ENCODE measurements at regions not wholly inside any gene's neighbourhood (a gene's known extent, or its start where the extent isn't known, plus 50 kb on each side); places are given as distances from the start of the nearest gene placed in this dataset.

DNA sequence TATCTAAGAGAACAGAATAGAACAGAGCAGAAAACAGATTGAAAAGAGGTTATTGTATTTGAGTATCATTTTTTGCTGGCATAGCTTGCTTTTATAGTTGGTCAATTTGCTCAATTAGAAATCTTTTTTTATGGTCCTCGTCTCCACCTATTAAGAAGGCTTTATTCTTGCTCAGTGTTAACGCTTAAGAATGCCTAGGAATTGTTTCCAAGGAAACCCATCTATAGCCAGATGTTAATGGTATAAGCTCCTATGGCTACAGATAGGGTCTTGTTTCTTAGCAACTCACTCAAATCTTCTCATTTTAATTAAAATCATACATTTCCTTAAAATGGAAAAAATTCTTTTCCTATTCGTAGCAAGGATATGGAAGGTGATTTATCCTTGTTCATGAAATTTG, 392.3 kb downstream of the TMEM135 start:
- H3K27ac ChIP-seq (ENCODE audit: insufficient read depth in 1 of 2, low read depth in 1 of 2, low read length in 2 of 2, poor library complexity in 1 of 2, severe bottlenecking in 2 of 2) = no peak overlapping the region
- H3K4me3 ChIP-seq (ENCODE audit: control insufficient read depth in 1 of 7, extremely low read depth in 1 of 7, insufficient read depth in 4 of 7, low read depth in 2 of 7, low read length in 6 of 7) = no peak overlapping the region
- ChIA-PET CTCF (interaction anchor here (1.0 to 1.8 kb wide), 3 partner anchors 9 to 11 kb away, joined by 3 to 5 read pairs (median 4); no protein-coding TSS in a partner anchor), POLR2A (interaction anchor here (0.6 kb wide), 1 partner anchor 676 kb away, joined by 3 read pairs; no protein-coding TSS in a partner anchor)
- no peaks in the 10 kb centered on the region for H3K4me1 ChIP-seq (ENCODE audit: control extremely low read depth in 1 of 4, control insufficient read depth in 4 of 4, insufficient read depth in 4 of 4, low read length in 3 of 4)
- H3K36me3 ChIP-seq (ENCODE audit: control insufficient read depth in 4 of 4, insufficient read depth in 4 of 4, low read length in 3 of 4) = no peaks in the 10 kb centered on the region
- no peaks in the 10 kb centered on the region for H3K27me3 ChIP-seq (replicated peaks in 2 of 5; ENCODE audit: control insufficient read depth in 4 of 5, insufficient read depth in 5 of 5, low read length in 4 of 5)
- no peaks in the 10 kb centered on the region for H3K9me3 ChIP-seq (ENCODE audit: control extremely low read depth in 1 of 5, control insufficient read depth in 4 of 5, insufficient read depth in 2 of 5, low read depth in 1 of 5, low read length in 4 of 5)
- 87% methylated on average over 2 of the region's 3 CpGs for WGBS (ENCODE audit: insufficient coverage)
- no peak for DNase-seq

DNA sequence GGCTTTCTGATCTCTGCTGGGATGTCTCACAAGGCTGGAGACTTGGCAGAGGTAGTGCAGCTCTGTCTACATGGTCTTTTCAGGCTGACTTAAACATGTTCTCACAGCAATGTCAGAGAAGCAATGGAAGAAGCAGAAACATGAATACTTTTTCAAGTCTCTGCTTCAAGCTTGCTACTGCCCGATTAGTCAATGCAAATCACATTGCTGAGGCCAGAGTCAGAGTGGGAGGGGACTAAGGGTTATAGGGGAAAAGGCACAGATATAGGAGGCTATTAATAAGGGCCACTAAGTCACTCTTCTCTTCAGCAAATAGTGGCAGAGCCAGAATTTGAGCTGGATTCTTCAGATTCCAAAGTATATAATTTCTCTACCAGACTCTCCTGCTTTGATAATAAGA, 390.5 kb downstream of the TMEM135 start:
- Histone ChIP-seq H3K27ac (ENCODE audit: insufficient read depth in 1 of 2, low read depth in 1 of 2, low read length in 2 of 2, poor library complexity in 1 of 2, severe bottlenecking in 2 of 2) (no peak overlapping the region), H3K9me3 (ENCODE audit: control extremely low read depth in 1 of 5, control insufficient read depth in 4 of 5, insufficient read depth in 2 of 5, low read depth in 1 of 5, low read length in 4 of 5) (no peaks in the 10 kb centered on the region), H3K27me3 (replicated peaks in 2 of 5; ENCODE audit: control insufficient read depth in 4 of 5, insufficient read depth in 5 of 5, low read length in 4 of 5) (no peaks in the 10 kb centered on the region), H3K36me3 (ENCODE audit: control insufficient read depth in 4 of 4, insufficient read depth in 4 of 4, low read length in 3 of 4) (no peaks in the 10 kb centered on the region), H3K4me1 (ENCODE audit: control extremely low read depth in 1 of 4, control insufficient read depth in 4 of 4, insufficient read depth in 4 of 4, low read length in 3 of 4) (no peaks in the 10 kb centered on the region), H3K4me3 (ENCODE audit: control insufficient read depth in 1 of 7, extremely low read depth in 1 of 7, insufficient read depth in 4 of 7, low read depth in 2 of 7, low read length in 6 of 7) (no peak overlapping the region)
- no CpG with 5 or more reads among the region's 1 CpG for WGBS (ENCODE audit: insufficient coverage)
- DNase-seq = no peak
- POLR2A ChIA-PET = no interaction called here
- CTCF ChIA-PET = interaction anchor here (0.5 to 1.0 kb wide), 3 partner anchors 8 to 189 kb away, joined by 3 read pairs; no protein-coding TSS in a partner anchor

DNA sequence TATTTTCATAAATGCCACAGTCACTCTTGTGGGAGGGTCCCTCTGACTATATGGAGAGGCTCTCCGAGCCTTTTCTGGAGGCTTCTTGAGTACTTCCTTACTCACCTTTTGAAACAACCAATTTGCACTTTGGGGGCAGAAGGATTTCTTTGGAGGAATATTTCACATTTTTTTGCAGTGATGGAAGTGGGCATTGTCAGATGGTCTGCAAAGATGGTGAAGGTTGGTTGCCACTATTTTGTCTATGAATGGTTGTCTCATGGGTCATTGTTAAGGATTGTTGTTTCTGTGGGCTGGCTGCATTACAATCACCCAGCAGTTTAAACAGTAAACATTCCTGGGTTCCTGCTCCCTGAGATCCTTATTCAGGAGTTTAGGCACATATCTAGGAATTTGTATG, 388.2 kb downstream of the TMEM135 start:
- 100% methylated on average over 1 of the region's 1 CpG for WGBS (ENCODE audit: insufficient coverage)
- ChIA-PET POLR2A (no interaction called here), CTCF (no interaction called here)
- Histone ChIP-seq H3K9me3 (ENCODE audit: control extremely low read depth in 1 of 5, control insufficient read depth in 4 of 5, insufficient read depth in 2 of 5, low read depth in 1 of 5, low read length in 4 of 5) (no peaks in the 10 kb centered on the region), H3K27ac (ENCODE audit: insufficient read depth in 1 of 2, low read depth in 1 of 2, low read length in 2 of 2, poor library complexity in 1 of 2, severe bottlenecking in 2 of 2) (no peak overlapping the region), H3K4me1 (ENCODE audit: control extremely low read depth in 1 of 4, control insufficient read depth in 4 of 4, insufficient read depth in 4 of 4, low read length in 3 of 4) (no peaks in the 10 kb centered on the region), H3K4me3 (ENCODE audit: control insufficient read depth in 1 of 7, extremely low read depth in 1 of 7, insufficient read depth in 4 of 7, low read depth in 2 of 7, low read length in 6 of 7) (no peak overlapping the region), H3K27me3 (replicated peaks in 2 of 5; ENCODE audit: control insufficient read depth in 4 of 5, insufficient read depth in 5 of 5, low read length in 4 of 5) (no peaks in the 10 kb centered on the region), H3K36me3 (ENCODE audit: control insufficient read depth in 4 of 4, insufficient read depth in 4 of 4, low read length in 3 of 4) (no peaks in the 10 kb centered on the region)
- DNase-seq = no peak

DNA sequence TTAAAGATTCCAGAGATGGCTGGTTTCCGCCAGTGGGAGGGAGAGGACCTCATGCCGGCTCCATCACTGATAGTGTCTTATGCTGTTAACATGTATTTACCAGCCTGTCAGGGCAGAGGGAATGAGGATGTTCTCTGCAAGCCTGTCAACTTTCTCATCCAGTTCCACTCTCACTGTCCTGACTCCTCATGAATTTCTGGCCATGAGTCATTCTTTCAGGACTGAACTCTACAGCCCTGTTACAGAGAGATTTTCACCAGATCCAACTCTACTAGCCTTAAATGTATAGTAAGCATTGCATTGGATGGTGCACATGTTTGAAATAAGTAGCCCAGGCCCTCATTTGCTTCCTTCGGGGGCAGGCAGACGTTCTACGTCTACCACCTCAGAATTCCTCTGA, 387.7 kb downstream of the TMEM135 start:
- H3K9me3 ChIP-seq (ENCODE audit: control extremely low read depth in 1 of 5, control insufficient read depth in 4 of 5, insufficient read depth in 2 of 5, low read depth in 1 of 5, low read length in 4 of 5) = no peaks in the 10 kb centered on the region
- H3K4me3 ChIP-seq (ENCODE audit: control insufficient read depth in 1 of 7, extremely low read depth in 1 of 7, insufficient read depth in 4 of 7, low read depth in 2 of 7, low read length in 6 of 7) = no peak overlapping the region
- WGBS (ENCODE audit: insufficient coverage) = 95% methylated on average over 5 of the region's 5 CpGs
- H3K27me3 ChIP-seq (replicated peaks in 2 of 5; ENCODE audit: control insufficient read depth in 4 of 5, insufficient read depth in 5 of 5, low read length in 4 of 5) = no peaks in the 10 kb centered on the region
- CTCF ChIA-PET = interaction anchor here (1.2 to 5.4 kb wide), 2 partner anchors 13 to 486 kb away, joined by 4 to 28 read pairs; no protein-coding TSS in a partner anchor
- no peak overlapping the region for H3K27ac ChIP-seq (ENCODE audit: insufficient read depth in 1 of 2, low read depth in 1 of 2, low read length in 2 of 2, poor library complexity in 1 of 2, severe bottlenecking in 2 of 2)
- H3K4me1 ChIP-seq (ENCODE audit: control extremely low read depth in 1 of 4, control insufficient read depth in 4 of 4, insufficient read depth in 4 of 4, low read length in 3 of 4) = no peaks in the 10 kb centered on the region
- H3K36me3 ChIP-seq (ENCODE audit: control insufficient read depth in 4 of 4, insufficient read depth in 4 of 4, low read length in 3 of 4) = no peaks in the 10 kb centered on the region
- POLR2A ChIA-PET = no interaction called here
- DNase-seq = no peak

DNA sequence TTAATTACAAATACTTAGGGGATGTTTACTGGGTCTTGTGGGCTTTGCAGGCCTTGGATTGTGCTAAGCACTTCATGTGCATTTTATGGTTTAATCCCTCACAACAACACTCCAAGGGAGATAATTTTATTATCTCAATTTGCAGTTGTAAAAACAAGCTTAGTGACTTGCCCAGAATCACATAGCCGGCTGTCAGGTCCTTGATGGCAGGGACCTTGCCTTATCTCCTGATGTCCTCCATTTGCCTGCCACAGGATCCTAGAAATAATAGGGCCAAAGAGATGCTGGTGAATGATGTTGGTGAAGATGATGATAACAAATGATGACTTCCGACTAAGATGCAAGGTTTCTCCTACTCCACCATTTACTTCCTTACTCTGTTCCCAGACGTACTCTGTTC, 385.4 kb downstream of the TMEM135 start:
- DNase-seq = no peak
- no peak overlapping the region for H3K4me3 ChIP-seq (ENCODE audit: control insufficient read depth in 1 of 7, extremely low read depth in 1 of 7, insufficient read depth in 4 of 7, low read depth in 2 of 7, low read length in 6 of 7)
- WGBS (ENCODE audit: insufficient coverage) = 80% methylated on average over 1 of the region's 3 CpGs
- no peaks in the 10 kb centered on the region for H3K27me3 ChIP-seq (replicated peaks in 2 of 5; ENCODE audit: control insufficient read depth in 4 of 5, insufficient read depth in 5 of 5, low read length in 4 of 5)
- no peaks in the 10 kb centered on the region for H3K9me3 ChIP-seq (ENCODE audit: control extremely low read depth in 1 of 5, control insufficient read depth in 4 of 5, insufficient read depth in 2 of 5, low read depth in 1 of 5, low read length in 4 of 5)
- POLR2A ChIA-PET = no interaction called here
- CTCF ChIA-PET = interaction anchor here (1.3 to 7.9 kb wide), 6 partner anchors 9 to 484 kb away, joined by 3 to 137 read pairs (median 10); no protein-coding TSS in a partner anchor
- H3K4me1 ChIP-seq (ENCODE audit: control extremely low read depth in 1 of 4, control insufficient read depth in 4 of 4, insufficient read depth in 4 of 4, low read length in 3 of 4) = no peaks in the 10 kb centered on the region
- no peak overlapping the region for H3K27ac ChIP-seq (ENCODE audit: insufficient read depth in 1 of 2, low read depth in 1 of 2, low read length in 2 of 2, poor library complexity in 1 of 2, severe bottlenecking in 2 of 2)
- H3K36me3 ChIP-seq (ENCODE audit: control insufficient read depth in 4 of 4, insufficient read depth in 4 of 4, low read length in 3 of 4) = no peaks in the 10 kb centered on the region

DNA sequence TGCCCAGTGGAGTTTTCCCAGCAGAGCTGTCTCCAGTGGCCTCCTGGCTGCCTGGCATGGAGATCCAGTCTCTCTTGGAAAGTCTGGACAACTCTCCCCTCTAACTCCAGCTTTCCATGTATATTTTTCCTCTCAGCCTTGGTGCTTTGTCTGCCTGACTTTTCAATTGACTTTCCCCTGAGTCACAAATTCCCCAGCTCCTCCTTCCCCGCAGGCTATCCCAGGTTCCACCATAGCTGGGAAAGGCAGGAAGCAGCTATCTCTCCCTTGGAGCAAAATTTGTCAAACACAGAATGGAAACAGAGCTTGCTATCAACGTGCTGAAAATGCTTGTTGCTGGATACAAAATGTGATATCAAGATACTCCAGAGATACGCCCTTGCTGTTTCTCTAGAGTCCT, 384.8 kb downstream of the TMEM135 start:
- ChIA-PET CTCF (interaction anchor here (0.8 to 7.9 kb wide), 8 partner anchors 10 to 483 kb away, joined by 3 to 137 read pairs (median 6); no protein-coding TSS in a partner anchor), POLR2A (no interaction called here)
- Histone ChIP-seq H3K27me3 (replicated peaks in 2 of 5; ENCODE audit: control insufficient read depth in 4 of 5, insufficient read depth in 5 of 5, low read length in 4 of 5) (no peaks in the 10 kb centered on the region), H3K27ac (ENCODE audit: insufficient read depth in 1 of 2, low read depth in 1 of 2, low read length in 2 of 2, poor library complexity in 1 of 2, severe bottlenecking in 2 of 2) (no peak overlapping the region), H3K36me3 (ENCODE audit: control insufficient read depth in 4 of 4, insufficient read depth in 4 of 4, low read length in 3 of 4) (no peaks in the 10 kb centered on the region), H3K4me3 (ENCODE audit: control insufficient read depth in 1 of 7, extremely low read depth in 1 of 7, insufficient read depth in 4 of 7, low read depth in 2 of 7, low read length in 6 of 7) (no peak overlapping the region), H3K9me3 (ENCODE audit: control extremely low read depth in 1 of 5, control insufficient read depth in 4 of 5, insufficient read depth in 2 of 5, low read depth in 1 of 5, low read length in 4 of 5) (no peaks in the 10 kb centered on the region), H3K4me1 (ENCODE audit: control extremely low read depth in 1 of 4, control insufficient read depth in 4 of 4, insufficient read depth in 4 of 4, low read length in 3 of 4) (no peaks in the 10 kb centered on the region)
- 100% methylated on average over 1 of the region's 3 CpGs for WGBS (ENCODE audit: insufficient coverage)
- no peak for DNase-seq

DNA sequence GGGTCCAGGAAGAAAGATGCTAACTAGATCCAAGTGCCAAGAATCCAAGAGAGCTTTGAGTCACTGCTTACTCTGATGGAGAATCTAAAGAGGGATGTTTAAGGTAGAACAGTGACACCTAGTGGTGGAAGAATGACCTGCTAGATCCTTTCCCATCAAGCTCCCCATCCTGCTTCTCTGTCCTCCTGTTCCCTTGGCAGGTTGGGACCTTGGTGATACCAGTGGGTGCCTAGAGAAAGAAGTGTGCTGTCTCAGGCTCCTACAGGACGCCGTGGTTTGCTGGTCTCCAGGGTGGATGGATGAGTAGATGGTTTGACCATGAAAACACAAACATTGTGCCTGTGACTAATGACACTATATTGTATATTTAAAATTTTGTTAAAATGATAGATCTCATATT, 383.7 kb downstream of the TMEM135 start:
- DNase-seq = peak; percentile 76 to 86 (median 79)
- H3K27ac ChIP-seq (ENCODE audit: insufficient read depth in 1 of 2, low read depth in 1 of 2, low read length in 2 of 2, poor library complexity in 1 of 2, severe bottlenecking in 2 of 2) = no peak overlapping the region
- WGBS (ENCODE audit: insufficient coverage) = no CpG with 5 or more reads among the region's 2 CpGs
- no peaks in the 10 kb centered on the region for H3K4me1 ChIP-seq (ENCODE audit: control extremely low read depth in 1 of 4, control insufficient read depth in 4 of 4, insufficient read depth in 4 of 4, low read length in 3 of 4)
- no peaks in the 10 kb centered on the region for H3K36me3 ChIP-seq (ENCODE audit: control insufficient read depth in 4 of 4, insufficient read depth in 4 of 4, low read length in 3 of 4)
- no peak overlapping the region for H3K4me3 ChIP-seq (ENCODE audit: control insufficient read depth in 1 of 7, extremely low read depth in 1 of 7, insufficient read depth in 4 of 7, low read depth in 2 of 7, low read length in 6 of 7)
- CTCF ChIA-PET = interaction anchor here (0.5 to 7.9 kb wide), 21 partner anchors 9 to 556 kb away, joined by 3 to 137 read pairs (median 5); no protein-coding TSS in a partner anchor
- H3K9me3 ChIP-seq (ENCODE audit: control extremely low read depth in 1 of 5, control insufficient read depth in 4 of 5, insufficient read depth in 2 of 5, low read depth in 1 of 5, low read length in 4 of 5) = no peaks in the 10 kb centered on the region
- POLR2A ChIA-PET = no interaction called here
- H3K27me3 ChIP-seq (replicated peaks in 2 of 5; ENCODE audit: control insufficient read depth in 4 of 5, insufficient read depth in 5 of 5, low read length in 4 of 5) = no peaks in the 10 kb centered on the region

Data from common myeloid progenitor, CD34-positive (primary cell).